GM18520 (cell line): ENCODE measurements at regions not wholly inside any gene's neighbourhood (a gene's known extent, or its start where the extent isn't known, plus 50 kb on each side); places are given as distances from the start of the nearest gene placed in this dataset.
"Not testable (repeated sequence)": the region's sequence is repeated elsewhere in the genome, so short reads cannot be mapped to it uniquely, and the experiment has no call there.

ENCODE experiments used
- ATAC-seq: cut with Tn5 transposase; IDR thresholded peaks from one replicate; pipeline ENCODE4 v1.9.1; 2021; ENCODE audit not compliant: unreplicated experiment

DNA sequence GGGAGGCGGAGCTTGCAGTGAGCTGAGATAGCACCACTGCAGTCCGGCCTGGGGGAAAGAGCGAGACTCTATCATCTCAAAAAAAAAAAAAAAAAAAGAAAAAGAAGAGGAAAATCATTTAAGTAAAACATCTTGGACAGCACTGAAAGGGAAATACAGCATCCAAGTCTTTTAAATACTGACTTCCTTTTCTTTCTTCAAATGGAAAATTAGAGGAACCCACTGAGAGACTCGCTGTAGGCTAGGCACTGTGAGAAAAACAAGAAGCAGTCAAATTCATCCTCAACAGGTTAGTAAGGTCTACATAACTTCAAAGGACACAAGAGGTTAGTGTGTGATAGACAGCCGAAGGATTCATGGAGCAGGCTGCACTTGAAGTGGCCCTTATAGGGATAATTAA, 243.7 kb downstream of the BLID start:
- ATAC-seq = no peak

DNA sequence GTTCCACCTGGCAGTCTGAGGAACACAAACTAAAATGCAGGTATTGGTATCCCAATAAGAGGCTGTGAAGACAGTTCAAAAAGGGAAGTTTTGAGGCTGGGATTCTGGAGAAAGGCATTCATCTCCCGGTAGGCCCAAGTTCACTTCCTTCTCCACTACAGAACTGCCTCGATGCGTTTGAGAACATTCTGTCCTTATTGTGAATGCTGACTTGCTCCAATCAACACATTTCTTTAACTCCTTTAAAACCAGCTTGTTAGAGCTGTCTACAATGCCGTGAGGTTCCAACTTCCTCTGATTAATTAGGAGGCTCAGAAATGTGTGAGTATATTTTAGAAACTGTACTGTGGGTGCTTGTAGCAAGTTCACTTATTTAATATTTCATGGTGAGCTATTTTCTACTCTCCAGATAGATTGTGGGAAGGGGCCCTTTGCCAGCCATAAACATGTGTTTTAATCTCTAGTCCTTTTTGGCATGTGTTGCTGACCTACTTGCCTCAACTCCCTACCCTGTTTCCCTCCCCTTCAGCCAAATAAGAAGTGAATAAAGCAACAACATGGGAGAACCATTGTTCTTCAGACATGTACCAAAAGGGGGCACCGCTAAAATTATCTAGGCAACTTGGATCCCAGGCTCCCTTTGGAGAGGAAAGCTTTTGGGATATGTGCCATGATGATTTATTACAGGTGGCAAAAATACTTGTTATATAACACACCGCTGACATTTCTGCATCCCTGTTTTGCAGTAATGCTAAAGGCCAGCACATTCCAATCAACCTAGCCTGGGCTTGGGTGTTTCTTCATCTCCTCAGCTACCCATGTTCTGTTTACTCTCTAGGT, 245.6 kb downstream of the BLID start:
- ATAC-seq = no peak

DNA sequence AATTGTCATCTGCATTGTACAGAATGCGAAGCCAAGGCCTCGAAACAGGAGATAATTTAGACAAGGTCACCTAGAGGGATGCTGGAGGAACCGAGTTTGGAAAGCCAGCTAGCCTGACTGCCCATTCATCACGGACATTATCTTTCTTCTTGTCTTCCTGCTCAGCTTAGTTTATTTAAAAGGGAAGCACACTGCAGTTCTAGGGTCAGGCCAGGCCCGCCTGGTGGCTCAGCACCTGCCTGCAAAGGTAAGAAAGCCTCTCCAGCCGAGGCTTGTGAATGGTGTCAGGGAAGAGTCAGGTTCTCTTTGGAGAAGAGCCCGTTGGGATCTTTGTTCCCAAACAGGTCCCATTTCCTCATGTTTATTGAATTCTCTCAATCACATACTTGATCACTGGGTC, 246.5 kb downstream of the BLID start:
- ATAC-seq = no peak

DNA sequence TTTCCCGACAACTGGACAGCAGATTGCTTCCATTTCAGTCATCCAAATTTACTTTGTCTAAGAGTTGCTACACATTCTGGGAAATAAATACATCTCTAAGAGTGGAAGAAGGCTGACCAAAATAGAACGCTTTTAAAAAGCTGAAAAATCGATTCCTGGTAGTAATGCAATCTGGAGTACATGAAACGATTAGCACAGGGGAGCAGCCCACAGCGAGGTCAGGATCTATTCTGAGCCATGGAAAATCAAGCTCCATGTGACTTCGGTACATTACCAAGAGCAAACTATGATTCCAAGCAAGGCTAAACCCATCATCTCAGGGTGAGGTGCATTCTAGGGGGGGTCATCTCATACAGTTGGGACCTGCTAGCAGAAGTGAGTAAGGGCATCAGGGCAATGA, 249.3 kb downstream of the BLID start:
- ATAC-seq = no peak

DNA sequence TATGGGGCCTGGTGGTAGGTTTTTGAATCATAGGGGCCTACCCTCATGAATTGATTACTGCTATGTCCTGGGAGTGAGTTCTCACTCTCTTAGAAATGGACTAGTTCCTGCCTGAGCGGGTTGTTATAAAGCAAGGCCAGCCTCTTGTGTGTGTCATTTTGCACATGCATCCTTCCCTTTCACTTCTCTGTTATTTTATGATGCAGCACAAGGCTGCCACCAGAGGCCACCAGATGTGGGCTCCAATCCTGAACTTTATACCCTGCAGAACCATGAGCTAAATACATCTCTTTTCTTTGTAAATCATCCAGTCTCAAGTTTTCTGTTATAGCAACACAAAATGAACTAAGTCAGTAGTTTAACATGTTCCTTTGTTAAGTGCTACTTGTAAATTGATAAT, 251.4 kb downstream of the BLID start:
- ATAC-seq = no peak

DNA sequence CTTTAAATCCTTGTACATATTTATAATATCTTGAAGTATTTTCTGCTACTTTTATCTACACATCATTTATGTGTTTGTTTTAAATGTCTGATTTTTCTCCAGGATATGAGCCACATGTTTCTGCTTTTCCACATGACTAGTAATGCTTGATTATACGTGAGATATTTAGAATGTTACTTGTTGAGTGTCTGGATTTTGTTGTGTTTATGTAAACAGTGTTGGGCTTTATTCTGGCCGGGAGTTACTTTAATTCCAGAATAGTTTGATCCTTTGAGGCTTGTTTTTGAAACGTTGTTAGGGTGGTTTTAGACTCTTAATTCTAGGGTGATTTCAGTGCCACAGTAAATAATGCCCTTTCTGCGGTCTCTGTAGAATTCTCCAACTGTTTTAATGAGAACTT, 252.9 kb downstream of the BLID start:
- ATAC-seq = no peak

DNA sequence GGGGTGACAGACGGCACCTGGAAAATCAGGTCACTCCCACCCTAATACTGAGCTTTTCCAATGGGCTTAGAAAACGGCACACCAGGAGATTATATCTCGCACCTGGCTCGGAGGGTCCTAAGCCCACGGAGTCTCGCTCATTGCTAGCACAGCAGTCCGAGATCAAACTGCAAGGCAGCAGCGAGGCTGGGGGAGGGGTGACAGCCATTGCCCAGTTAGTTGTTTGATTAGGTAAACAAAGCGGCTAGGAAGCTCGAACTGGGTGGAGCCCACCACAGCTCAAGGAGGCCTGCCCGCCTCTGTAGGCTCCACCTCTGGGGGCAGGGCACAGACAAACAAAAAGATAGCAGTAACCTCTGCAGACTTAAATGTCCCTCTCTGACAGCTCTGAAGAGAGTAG, 260.9 kb downstream of the BLID start:
- ATAC-seq = not testable (repeated sequence)

DNA sequence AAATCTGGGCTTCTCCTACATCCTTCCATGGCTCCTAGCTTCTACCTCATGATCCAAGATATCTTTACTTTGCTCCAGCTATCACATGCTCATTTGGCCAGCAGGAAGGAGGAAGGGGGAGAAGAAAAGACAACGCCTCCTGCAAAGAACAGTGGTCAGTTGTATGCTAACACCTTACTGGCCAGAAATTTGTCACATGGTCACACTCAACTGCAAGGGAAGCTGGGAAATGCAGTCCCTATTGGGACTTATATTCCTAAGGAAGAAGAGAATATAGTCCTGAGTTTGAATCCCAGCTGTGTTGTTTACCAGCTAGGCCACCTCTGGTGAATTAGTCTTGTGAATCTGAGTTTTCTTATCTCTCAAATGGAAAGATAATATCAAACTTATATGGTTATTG, 272.0 kb downstream of the BLID start:
- no peak for ATAC-seq

DNA sequence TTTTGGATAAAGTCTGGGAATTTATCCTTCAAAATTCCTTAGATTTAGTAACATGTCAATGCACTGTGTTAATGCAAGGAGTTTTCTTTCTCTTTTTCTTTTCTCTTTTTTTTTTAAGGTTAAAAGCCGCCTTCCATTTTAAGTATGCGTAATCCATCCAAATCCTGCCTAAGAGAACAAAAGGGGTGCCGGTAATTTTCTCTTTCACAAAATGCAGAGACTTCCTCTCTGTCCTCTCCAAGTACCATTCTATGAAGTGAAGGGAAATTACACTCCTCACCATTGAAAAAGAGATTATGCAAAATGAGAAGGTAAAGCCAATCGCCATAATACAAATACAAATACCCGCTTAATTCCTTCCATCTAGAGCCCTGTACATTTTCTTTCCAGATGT, 273.8 kb downstream of the BLID start:
- ATAC-seq = no peak

DNA sequence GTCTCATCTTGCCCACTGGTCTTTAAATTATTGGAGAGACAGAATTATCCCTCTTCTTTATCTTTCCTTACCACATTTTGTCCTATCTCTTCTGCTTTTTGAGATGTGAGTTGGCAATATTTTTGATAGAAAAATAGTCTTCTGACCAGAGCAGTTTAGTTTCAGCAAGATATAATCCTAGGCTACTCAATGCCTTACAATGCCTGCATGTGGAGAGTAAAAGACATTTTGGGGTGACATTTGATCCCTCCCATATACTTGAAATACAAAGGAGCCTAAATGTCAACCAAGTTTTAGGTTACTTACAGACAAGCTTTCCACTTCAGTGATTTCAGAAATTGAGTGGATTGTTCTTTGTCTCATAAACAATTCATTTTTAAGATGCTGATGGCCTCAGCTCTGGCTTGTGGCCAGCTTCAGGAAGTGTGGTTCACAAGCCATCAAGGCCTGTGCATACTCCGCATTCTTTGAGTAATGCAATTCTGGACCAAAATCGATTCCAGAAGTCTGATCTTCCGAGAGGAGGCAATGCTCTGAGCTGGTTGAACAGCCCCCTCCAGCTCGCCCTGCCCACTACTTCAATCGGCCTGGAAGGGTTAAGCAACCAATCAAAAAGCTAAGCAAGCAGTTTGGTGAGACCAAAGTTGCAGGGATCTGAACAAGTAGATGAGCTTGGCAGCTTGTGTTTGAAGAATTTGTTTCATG, 274.4 kb downstream of the BLID start:
- ATAC-seq = no peak

DNA sequence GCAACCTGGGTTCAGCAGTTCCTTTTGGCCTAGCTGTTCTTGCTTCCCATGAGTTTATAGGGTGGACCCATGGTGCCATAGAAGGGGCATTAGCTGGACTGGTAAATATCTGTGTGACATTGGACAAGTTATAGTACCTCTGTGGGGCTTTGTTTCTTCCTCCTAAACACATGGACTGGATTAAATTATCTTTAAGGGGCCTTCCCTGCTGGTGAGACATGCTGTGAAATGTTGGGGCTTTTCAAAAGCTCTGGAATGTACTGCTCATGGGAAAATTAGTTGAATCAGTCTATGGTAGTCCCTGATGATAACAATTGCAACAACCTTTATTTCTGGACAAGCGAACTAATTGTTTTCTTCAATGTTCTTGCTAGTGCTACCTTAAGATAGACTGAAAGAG, 276.2 kb downstream of the BLID start:
- ATAC-seq = no peak

DNA sequence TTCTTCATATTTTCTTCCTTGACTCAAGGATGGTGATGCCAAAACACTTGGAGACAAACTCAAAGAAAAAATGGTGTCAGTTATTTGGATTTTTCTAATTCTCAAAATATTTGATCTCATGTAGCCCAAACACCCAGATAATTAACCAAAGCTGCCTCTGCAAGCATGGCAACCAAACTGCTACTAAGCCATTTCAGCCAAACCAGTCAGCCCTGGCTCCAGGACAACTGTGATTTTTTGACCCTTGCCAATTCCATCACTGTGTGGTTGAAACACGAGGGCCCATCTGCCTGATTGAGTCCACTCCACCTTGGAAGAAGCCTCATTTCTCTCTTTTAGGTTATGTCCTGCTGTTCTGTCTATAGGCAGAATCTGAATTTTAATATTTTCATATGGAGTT, 277.4 kb downstream of the BLID start:
- ATAC-seq = no peak

DNA sequence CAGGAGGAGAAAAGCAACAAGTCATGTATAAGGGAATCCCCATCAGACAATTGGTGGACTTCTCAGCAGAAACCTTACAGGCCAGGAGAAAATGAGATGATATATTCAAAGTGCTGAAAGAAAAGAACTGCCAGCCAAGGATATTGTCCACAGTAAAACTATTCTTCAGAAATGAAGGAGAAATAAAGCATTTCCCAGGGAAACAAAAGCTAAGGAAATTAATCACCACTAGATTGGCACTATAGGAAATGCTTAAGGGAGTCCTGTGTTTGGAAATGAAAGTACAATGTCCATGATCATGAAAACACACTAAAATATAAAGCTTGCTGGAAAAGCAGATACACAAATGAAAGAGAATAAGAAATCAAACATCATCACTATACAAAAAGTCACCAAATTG, 282.0 kb downstream of the BLID start:
- no peak for ATAC-seq

DNA sequence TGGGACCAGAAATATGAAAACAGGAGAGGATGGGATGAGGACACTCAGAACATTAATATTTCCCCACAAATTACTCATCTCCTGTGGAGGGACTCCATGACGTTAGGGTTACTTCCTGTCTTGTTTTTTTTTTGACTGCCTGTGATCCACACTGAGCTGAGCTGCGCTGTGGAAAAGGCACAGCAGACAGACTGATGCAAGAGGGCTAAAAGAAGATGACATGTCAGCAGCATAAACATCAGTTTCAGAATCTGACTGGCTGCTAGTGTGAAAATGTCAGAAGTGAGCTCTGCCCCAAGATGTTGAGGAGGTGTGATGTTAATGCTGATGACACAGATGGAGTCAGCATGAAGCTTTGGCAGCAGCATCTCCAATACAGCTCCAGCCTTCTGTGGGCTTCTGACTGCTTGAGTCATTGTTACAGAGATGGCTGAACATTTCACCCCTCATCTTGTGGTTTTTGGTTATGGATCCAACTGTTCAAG, 286.8 kb downstream of the BLID start:
- no peak for ATAC-seq

DNA sequence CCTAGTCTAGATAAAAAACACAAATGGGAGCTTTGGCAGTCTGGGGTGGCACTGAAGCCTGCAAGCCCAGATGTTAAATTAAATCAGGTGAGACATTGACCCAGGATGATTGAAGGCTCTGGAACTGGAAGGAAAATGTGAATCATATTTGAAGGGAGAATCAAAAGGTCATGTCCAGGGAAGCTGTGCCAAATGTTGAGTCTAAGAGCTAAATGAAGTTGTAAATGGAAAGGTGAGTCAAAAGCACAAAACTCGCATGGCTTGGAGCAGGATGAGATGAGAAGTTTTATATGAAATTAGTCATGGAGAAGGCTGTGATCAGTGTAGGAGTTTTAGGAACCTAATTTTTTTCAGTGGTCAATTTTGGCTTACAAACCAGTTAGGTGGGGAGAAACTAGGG, 301.1 kb downstream of the BLID start:
- ATAC-seq = no peak

DNA sequence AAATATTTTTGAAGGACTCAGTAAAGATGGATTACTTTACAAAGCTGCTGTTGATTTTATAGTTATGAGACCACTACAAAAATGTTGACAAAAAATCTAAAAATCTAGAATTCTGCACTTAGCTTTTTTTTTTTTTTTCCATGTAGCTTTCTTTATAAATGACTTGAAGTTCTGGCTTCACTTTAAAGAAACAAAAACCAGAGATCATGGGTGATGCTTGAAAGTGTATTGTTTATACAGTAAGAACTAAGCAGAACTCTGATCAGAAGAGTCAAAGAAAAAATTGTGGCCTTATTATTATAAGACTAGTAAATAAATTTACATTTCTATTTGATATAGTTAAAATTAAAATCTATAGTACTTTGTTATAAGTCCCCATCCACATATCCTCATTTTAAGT, 301.7 kb downstream of the BLID start:
- ATAC-seq = no peak

DNA sequence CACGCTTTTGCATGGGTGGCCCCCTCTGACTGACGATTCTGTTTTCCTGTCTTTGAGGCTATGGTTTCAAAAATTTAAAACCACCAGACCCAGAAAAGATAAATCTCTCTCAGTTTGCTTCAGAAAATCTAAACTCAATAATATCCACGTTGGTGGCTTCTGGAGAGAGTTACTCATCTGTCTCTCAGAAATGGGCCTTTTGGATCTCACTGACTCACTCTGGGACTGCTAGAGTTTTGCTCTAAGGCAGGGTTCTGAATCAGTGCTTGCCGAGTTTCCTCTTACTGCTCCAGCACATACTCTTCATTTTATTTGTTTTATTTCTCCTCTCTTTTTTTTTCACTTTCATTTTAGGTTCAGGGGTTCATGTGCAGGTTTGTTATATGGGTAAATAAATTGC, 305.7 kb downstream of the BLID start:
- no peak for ATAC-seq

DNA sequence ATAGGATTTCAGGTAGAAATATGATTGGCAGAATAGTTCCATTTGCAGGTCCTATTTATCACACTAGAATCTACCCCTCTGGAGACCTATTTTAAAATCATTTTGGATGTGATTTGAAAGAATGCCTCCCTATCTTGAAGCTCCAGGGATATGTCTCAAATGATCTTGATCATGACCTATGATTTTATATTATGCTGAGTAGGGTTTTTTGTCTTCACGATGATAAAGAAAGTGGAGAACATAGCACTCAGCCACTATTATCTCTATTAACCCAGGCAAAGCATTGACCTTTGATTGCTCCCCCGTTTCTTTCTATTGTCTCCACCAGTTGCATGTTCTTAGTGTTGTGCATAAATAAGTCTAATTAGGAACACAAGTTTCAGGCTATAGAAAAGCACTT, 307.9 kb downstream of the BLID start:
- no peak for ATAC-seq

DNA sequence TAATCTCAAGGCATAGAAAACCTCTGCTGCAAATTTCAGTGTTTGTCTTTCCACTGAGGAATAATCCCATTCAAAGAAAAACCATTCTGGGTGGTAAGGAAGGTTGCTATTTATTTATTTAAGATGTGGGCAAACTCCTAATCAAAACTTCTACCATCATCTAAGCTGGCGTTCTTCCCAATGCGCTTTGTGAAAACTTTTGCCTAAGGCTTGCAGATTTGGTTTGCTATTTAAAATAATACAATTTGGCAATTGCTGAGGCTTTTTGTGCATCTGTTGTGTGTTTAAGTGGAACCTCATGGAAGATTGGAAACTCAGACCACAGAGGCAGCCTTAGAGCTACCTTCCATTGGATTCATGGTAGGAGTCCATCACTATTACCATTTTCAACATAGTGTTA, 309.0 kb downstream of the BLID start:
- ATAC-seq = no peak

DNA sequence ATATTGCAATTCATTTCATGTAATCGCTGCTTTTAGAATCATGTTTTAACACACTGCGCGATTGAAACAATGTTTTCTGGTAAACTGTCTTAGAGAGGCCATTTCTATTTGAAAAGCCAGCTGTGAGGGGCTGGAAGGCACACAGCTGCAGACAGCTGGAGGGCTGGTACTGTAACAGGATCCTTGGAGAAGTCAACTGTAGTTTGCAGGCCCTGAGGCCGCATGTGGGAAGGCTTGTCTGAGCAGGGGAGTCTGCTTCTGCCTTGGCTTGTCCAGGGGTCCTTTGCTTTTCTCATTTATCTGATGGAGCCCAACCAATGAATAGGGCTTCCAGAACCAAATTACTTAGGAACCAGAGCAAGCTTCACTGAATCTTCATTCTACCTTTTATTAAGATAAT, 313.5 kb downstream of the BLID start:
- ATAC-seq = no peak

DNA sequence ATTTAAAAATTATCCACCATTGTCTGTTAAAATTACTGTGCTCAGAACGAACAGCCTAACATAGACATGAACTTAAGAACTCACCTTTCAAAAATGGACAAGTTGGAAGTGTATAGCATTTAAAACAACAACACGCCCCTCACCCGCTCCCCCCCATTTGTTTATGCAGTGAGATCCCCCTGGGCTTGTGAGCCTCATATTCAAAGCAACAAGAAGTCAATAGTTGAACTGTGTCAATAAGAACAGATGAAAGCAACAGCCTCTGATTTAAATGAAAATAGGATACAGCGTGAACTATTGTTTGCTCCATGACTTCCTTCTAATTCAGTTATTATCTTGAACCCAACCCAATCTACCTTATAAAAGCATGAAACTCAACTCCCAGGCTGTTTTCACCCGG, 314.2 kb downstream of the BLID start:
- ATAC-seq = no peak

DNA sequence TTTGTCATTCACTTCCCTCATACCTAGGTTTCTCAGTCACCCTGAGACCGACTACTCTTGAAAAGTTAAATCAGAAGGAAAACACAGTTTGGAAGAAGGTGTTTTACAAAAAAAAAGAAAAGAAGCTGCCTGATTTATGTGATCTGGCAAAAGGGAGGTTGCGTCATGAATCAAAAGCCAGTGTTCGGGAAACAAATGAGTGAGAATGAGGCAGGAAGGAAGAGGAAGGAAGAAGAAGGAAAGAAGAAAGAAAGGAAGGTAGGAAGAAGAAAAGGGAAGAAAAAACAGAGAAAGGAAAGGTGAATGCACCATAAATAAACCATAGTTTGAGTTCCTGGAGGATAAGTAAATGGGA, 314.6 kb downstream of the BLID start:
- ATAC-seq = no peak
